ENCODE measurements at regions not wholly inside any gene's neighbourhood (a gene's known extent, or its start where the extent isn't known, plus 50 kb on each side); places are given as distances from the start of the nearest gene placed in this dataset.

- no peaks in the 10 kb centered on the region for H3F3A ChIP-seq (ENCODE audit: low read depth)
- H3K9me3 ChIP-seq (ENCODE audit: low read depth): no peaks in the 10 kb centered on the region
- H3K27ac ChIP-seq: no peak overlapping the region
- H3K27me3 ChIP-seq: no peaks in the 10 kb centered on the region
- no peaks in the 10 kb centered on the region for H3K79me2 ChIP-seq (ENCODE audit: low read depth)
- no peaks in the 10 kb centered on the region for H3K4me1 Mint-ChIP-seq
- no peak for DNase-seq (ENCODE audit: low spot score)
- H3K36me3 Mint-ChIP-seq: no peaks in the 10 kb centered on the region
- H3K9ac ChIP-seq: no peak overlapping the region
- no peak overlapping the region for H3K27ac Mint-ChIP-seq
- no peak for TF ChIP-seq EZH2phosphoT487 (IDR thresholded peaks at IDR 0.05)
- TF ChIP-seq, protein P1, sequence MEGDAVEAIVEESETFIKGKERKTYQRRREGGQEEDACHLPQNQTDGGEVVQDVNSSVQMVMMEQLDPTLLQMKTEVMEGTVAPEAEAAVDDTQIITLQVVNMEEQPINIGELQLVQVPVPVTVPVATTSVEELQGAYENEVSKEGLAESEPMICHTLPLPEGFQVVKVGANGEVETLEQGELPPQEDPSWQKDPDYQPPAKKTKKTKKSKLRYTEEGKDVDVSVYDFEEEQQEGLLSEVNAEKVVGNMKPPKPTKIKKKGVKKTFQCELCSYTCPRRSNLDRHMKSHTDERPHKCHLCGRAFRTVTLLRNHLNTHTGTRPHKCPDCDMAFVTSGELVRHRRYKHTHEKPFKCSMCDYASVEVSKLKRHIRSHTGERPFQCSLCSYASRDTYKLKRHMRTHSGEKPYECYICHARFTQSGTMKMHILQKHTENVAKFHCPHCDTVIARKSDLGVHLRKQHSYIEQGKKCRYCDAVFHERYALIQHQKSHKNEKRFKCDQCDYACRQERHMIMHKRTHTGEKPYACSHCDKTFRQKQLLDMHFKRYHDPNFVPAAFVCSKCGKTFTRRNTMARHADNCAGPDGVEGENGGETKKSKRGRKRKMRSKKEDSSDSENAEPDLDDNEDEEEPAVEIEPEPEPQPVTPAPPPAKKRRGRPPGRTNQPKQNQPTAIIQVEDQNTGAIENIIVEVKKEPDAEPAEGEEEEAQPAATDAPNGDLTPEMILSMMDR (IDR thresholded peaks at IDR 0.05): no peak
- TF ChIP-seq EZH2 (IDR thresholded peaks at IDR 0.05): no peak
- H4K20me1 ChIP-seq (ENCODE audit: low read depth): no peaks in the 10 kb centered on the region
- no peak overlapping the region for H3K4me3 ChIP-seq
- H3K27me3 Mint-ChIP-seq (ENCODE audit: insufficient read depth, low read depth): peaks cover 3% of the 10 kb centered on the region
- H3K4me3 Mint-ChIP-seq: no peak overlapping the region
- H3K4me1 ChIP-seq: no peaks in the 10 kb centered on the region
- no peaks in the 10 kb centered on the region for H3K9me3 Mint-ChIP-seq
- no peaks in the 10 kb centered on the region for H3K36me3 ChIP-seq
- H2AFZ ChIP-seq (replicated peaks): no peak overlapping the region
- H3K4me2 ChIP-seq: no peak overlapping the region
Observed at GRCh38 chr22:34877506-34877905, 188.5 kb upstream of the ISX start.

DNA sequence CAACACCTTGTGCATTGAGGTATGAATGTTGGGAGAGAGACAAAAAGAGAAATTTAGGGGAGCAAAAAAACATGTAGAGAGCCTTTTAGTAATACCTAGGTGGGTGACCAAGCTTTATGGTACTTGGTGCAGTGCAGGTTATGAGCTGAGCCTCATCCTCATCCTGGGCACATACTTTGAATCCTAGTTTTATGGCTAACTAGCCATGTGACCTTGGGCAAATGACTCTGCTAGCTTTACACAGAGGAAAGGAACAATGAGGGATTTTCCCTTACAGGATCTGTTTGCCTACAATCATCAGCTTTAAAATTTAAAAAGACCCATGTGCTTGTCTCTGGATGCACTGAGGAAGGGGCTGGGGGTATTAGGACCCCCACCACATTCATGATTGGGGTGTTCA lies 187.8 kb upstream of the ISX start:
- no peak overlapping the region for H3K9ac ChIP-seq
- no peak overlapping the region for H3K4me3 ChIP-seq
- no peaks in the 10 kb centered on the region for H3K36me3 ChIP-seq
- no peaks in the 10 kb centered on the region for H3K9me3 ChIP-seq (ENCODE audit: low read depth)
- H3K79me2 ChIP-seq (ENCODE audit: low read depth): no peaks in the 10 kb centered on the region
- no peaks in the 10 kb centered on the region for H3K4me1 ChIP-seq
- H2AFZ ChIP-seq (replicated peaks): no peak overlapping the region
- Mint-ChIP-seq H3K4me3 (no peak overlapping the region), H3K4me1 (no peaks in the 10 kb centered on the region), H3K27me3 (ENCODE audit: insufficient read depth, low read depth) (peaks cover 6% of the 10 kb centered on the region), H3K36me3 (no peaks in the 10 kb centered on the region), H3K27ac (no peak overlapping the region), H3K9me3 (no peaks in the 10 kb centered on the region)
- H3F3A ChIP-seq (ENCODE audit: low read depth): no peaks in the 10 kb centered on the region
- DNase-seq (ENCODE audit: low spot score): no peak
- H4K20me1 ChIP-seq (ENCODE audit: low read depth): no peaks in the 10 kb centered on the region
- TF ChIP-seq EZH2phosphoT487 (IDR thresholded peaks at IDR 0.05) (no peak), EZH2 (IDR thresholded peaks at IDR 0.05) (no peak)
- TF ChIP-seq, protein P1 (IDR thresholded peaks at IDR 0.05): no peak
- H3K27me3 ChIP-seq: no peaks in the 10 kb centered on the region
- H3K27ac ChIP-seq: no peak overlapping the region
- no peak overlapping the region for H3K4me2 ChIP-seq

GRCh38 chr22:34879001-34879400 lies 187.0 kb upstream of the ISX start:
- Histone ChIP-seq H3F3A (ENCODE audit: low read depth) (no peaks in the 10 kb centered on the region), H3K4me3 (no peak overlapping the region), H3K4me2 (no peak overlapping the region), H3K9me3 (ENCODE audit: low read depth) (no peaks in the 10 kb centered on the region), H3K4me1 (no peaks in the 10 kb centered on the region), H2AFZ (replicated peaks) (no peak overlapping the region), H4K20me1 (ENCODE audit: low read depth) (no peaks in the 10 kb centered on the region), H3K36me3 (no peaks in the 10 kb centered on the region), H3K79me2 (ENCODE audit: low read depth) (no peaks in the 10 kb centered on the region), H3K9ac (no peak overlapping the region), H3K27ac (no peak overlapping the region), H3K27me3 (no peaks in the 10 kb centered on the region)
- peaks cover 6% of the 10 kb centered on the region for H3K27me3 Mint-ChIP-seq (ENCODE audit: insufficient read depth, low read depth)
- H3K27ac Mint-ChIP-seq: no peak overlapping the region
- no peak for DNase-seq (ENCODE audit: low spot score)
- no peaks in the 10 kb centered on the region for H3K9me3 Mint-ChIP-seq
- no peaks in the 10 kb centered on the region for H3K4me1 Mint-ChIP-seq
- TF ChIP-seq EZH2 (IDR thresholded peaks at IDR 0.05): no peak
- TF ChIP-seq, protein P1 (IDR thresholded peaks at IDR 0.05): no peak
- TF ChIP-seq EZH2phosphoT487 (IDR thresholded peaks at IDR 0.05): no peak
- no peaks in the 10 kb centered on the region for H3K36me3 Mint-ChIP-seq
- H3K4me3 Mint-ChIP-seq: no peak overlapping the region
